Muscle of leg (tissue), 3 donors: ENCODE measurements at regions not wholly inside any gene's neighbourhood (a gene's known extent, or its start where the extent isn't known, plus 50 kb on each side); places are given as distances from the start of the nearest gene placed in this dataset.

Experiments used
- DNase-seq: peaks from one replicate; pipeline ENCODE4 v3.0.0; 2013
- H3K27ac ChIP-seq: one replicate; pipeline ENCODE4 v1.5.1; 2013; ENCODE audit warnings: mild to moderate bottlenecking, low read length, control low read depth
- H3K27me3 ChIP-seq: one replicate; pipeline ENCODE4 v1.6.1; 2013; ENCODE audit warnings: low read length; ENCODE audit not compliant: control insufficient read depth, insufficient read depth
- H3K36me3 ChIP-seq: one replicate; pipeline ENCODE4 v1.6.1; 2013; ENCODE audit warnings: low read length; ENCODE audit not compliant: control insufficient read depth, insufficient read depth
- H3K4me1 ChIP-seq: one replicate; pipeline ENCODE4 v1.6.1; 2013; ENCODE audit warnings: low read length; ENCODE audit not compliant: control insufficient read depth, insufficient read depth
- H3K4me3 ChIP-seq: one replicate; pipeline ENCODE4 v1.5.1; 2013; ENCODE audit warnings: low read length, control low read depth
- H3K9me3 ChIP-seq: replicated peaks from 2 replicates; pipeline ENCODE4 v1.6.1; 2013; ENCODE audit warnings: low read depth, low read length; ENCODE audit not compliant: control insufficient read depth
- WGBS: methylation state at CpG from one replicate; pipeline ENCODE4 v1.1.5; 2013; ENCODE audit warnings: missing lambda C conversion rate; ENCODE audit not compliant: insufficient coverage; 5-methylcytosine and 5-hydroxymethylcytosine counted together

- Histone ChIP-seq H3K36me3 (no peaks in the 10 kb centered on the region), H3K4me1 (no peaks in the 10 kb centered on the region), H3K27ac (no peak overlapping the region), H3K27me3 (no peaks in the 10 kb centered on the region), H3K4me3 (no peak overlapping the region), H3K9me3 (no peaks in the 10 kb centered on the region)
- WGBS: 43% methylated on average over 1 of the region's 1 CpG
- no peak for DNase-seq
Measured at GRCh38 chr2:58740426-58740825, 499.3 kb upstream of the FANCL start.

DNA sequence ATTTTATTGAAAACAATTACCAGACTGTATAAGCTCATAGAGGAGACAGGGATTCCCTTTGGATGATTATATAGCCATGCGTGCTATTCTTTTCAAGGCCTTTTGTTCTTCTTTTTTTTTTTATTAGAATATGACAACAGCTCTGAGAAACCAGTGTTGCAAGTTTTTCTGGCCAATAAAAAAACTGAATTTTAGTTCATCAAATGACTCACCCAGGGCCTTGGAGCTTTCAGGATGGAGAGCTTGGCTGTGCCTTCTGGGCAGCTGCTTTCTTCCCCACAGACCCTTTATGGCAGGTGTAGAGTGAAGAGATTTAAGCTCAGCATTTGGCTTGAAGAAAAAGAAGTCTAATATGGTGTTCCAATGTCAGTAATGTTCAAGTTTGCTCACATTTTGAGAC lies 497.9 kb upstream of the FANCL start:
- Histone ChIP-seq H3K27ac (no peak overlapping the region), H3K9me3 (no peaks in the 10 kb centered on the region), H3K27me3 (no peaks in the 10 kb centered on the region), H3K36me3 (no peaks in the 10 kb centered on the region), H3K4me3 (no peak overlapping the region), H3K4me1 (no peaks in the 10 kb centered on the region)
- peak; percentile 80 for DNase-seq
- no CpG with 5 or more reads among the region's 1 CpG for WGBS

- H3K4me3 ChIP-seq: no peak overlapping the region
- H3K27ac ChIP-seq: no peak overlapping the region
- no peaks in the 10 kb centered on the region for H3K9me3 ChIP-seq
- DNase-seq: no peak
- H3K36me3 ChIP-seq: no peaks in the 10 kb centered on the region
- H3K27me3 ChIP-seq: no peaks in the 10 kb centered on the region
- no peaks in the 10 kb centered on the region for H3K4me1 ChIP-seq
- WGBS: 17% methylated on average over 1 of the region's 1 CpG
Measured at GRCh38 chr2:58734365-58734764, 493.2 kb upstream of the FANCL start.

DNA sequence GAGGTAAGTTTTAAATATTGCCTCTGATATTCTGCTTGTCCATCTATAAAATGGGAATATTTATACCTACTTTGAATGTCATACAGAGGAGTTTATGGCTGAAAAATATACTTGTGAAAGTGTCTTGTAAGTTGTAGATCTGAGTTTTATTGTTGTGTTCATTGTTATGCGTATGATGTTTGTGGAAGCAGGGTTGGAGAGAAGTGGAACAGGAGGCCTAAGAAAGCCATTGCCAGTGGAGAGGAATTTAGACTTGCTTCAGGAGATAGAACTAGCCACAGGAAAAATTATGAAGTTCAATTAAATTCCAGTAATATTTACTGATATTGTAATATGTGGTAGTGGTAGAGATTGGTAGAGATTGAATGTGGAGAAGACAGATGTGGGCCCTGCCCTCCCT lies 491.9 kb upstream of the FANCL start:
- no peak for DNase-seq
- Histone ChIP-seq H3K9me3 (no peaks in the 10 kb centered on the region), H3K4me1 (no peaks in the 10 kb centered on the region), H3K27ac (no peak overlapping the region), H3K4me3 (no peak overlapping the region), H3K36me3 (no peaks in the 10 kb centered on the region), H3K27me3 (no peaks in the 10 kb centered on the region)
- 100% methylated on average over 1 of the region's 1 CpG for WGBS

GRCh38 chr2:58731488-58731869 lies 490.4 kb upstream of the FANCL start:
- Histone ChIP-seq H3K27me3 (no peaks in the 10 kb centered on the region), H3K27ac (no peak overlapping the region), H3K9me3 (no peaks in the 10 kb centered on the region), H3K4me3 (no peak overlapping the region), H3K36me3 (no peaks in the 10 kb centered on the region), H3K4me1 (no peaks in the 10 kb centered on the region)
- no CpG with 5 or more reads among the region's 2 CpGs for WGBS
- DNase-seq: no peak

- Histone ChIP-seq H3K4me1 (no peaks in the 10 kb centered on the region), H3K27ac (no peak overlapping the region), H3K4me3 (no peak overlapping the region), H3K27me3 (no peaks in the 10 kb centered on the region), H3K9me3 (no peaks in the 10 kb centered on the region), H3K36me3 (no peaks in the 10 kb centered on the region)
- no peak for DNase-seq
- 19% methylated on average over 2 of the region's 5 CpGs for WGBS
Measured at GRCh38 chr2:58730764-58731487, 489.8 kb upstream of the FANCL start.

- Histone ChIP-seq H3K36me3 (no peaks in the 10 kb centered on the region), H3K27ac (no peak overlapping the region)
- no CpG with 5 or more reads among the region's 2 CpGs for WGBS
Measured at GRCh38 chr2:58727981-58728656, 487.0 kb upstream of the FANCL start.

GRCh38 chr2:58721912-58722591 lies 480.9 kb upstream of the FANCL start:
- Histone ChIP-seq H3K27me3 (no peaks in the 10 kb centered on the region), H3K4me3 (no peak overlapping the region), H3K27ac (no peak overlapping the region), H3K4me1 (no peaks in the 10 kb centered on the region), H3K36me3 (no peaks in the 10 kb centered on the region), H3K9me3 (no peaks in the 10 kb centered on the region)
- DNase-seq: no peak
- no CpG with 5 or more reads among the region's 4 CpGs for WGBS

More at GRCh38 chr2:58727981-58728656, 487.0 kb upstream of the FANCL start:
- no peaks in the 10 kb centered on the region for H3K4me1 ChIP-seq
- H3K9me3 ChIP-seq: no peaks in the 10 kb centered on the region
- no peak overlapping the region for H3K4me3 ChIP-seq
- no peaks in the 10 kb centered on the region for H3K27me3 ChIP-seq
- DNase-seq: no peak

GRCh38 chr2:58720770-58721697 lies 479.9 kb upstream of the FANCL start:
- no peaks in the 10 kb centered on the region for H3K36me3 ChIP-seq
- no CpG with 5 or more reads among the region's 9 CpGs for WGBS
- no peak for DNase-seq
- no peaks in the 10 kb centered on the region for H3K4me1 ChIP-seq
- H3K4me3 ChIP-seq: no peak overlapping the region
- H3K9me3 ChIP-seq: no peaks in the 10 kb centered on the region
- no peak overlapping the region for H3K27ac ChIP-seq
- H3K27me3 ChIP-seq: no peaks in the 10 kb centered on the region
